Body of pancreas (tissue), 4 donors: ENCODE measurements at regions not wholly inside any gene's neighbourhood (a gene's known extent, or its start where the extent isn't known, plus 50 kb on each side); places are given as distances from the start of the nearest gene placed in this dataset.

ENCODE experiments used
- CTCF ChIP-seq, 7 experiments: fragments of 450-650 bp in 4 of 7; fragments of 200-600 bp in 3 of 7; sonication (generic) in 3 of 7; IDR thresholded peaks; one replicate each; pipeline ENCODE4 v1.5.1; 2016 to 2019; ENCODE audit warnings: antibody characterized with exemption in 7 of 7
- POLR2A ChIP-seq, 3 donors: fragments of 450-650 bp; IDR thresholded peaks; one replicate each; pipeline ENCODE4 v1.6.1; 2016; ENCODE audit warnings: antibody characterized with exemption in 3 of 3, mild to moderate bottlenecking in 2 of 3

GRCh38 chr17:33769066-33769465 is 476.0 kb upstream of the ASIC2 start:
- TF ChIP-seq CTCF (IDR thresholded peaks at IDR 0.05) (no peak), POLR2A (IDR thresholded peaks at IDR 0.05) (no peak)
